T-helper 1 cell treated with Interleukin-12 subunit alpha and Interleukin-12 subunit beta and Interleukin-4 antibody, amounts not matched to agents 30 μg/mL and 1 μg/mL, for 36 hours (primary cell): ENCODE measurements at regions not wholly inside any gene's neighbourhood (a gene's known extent, or its start where the extent isn't known, plus 50 kb on each side); places are given as distances from the start of the nearest gene placed in this dataset.

Experiments used
- H3K27ac Mint-ChIP-seq: one replicate; pipeline ENCODE4 v1.8.0; 2021; ENCODE audit warnings: mild to moderate bottlenecking, mixed read lengths
- H3K27me3 Mint-ChIP-seq: one replicate; pipeline ENCODE4 v1.8.0; 2021; ENCODE audit warnings: low read depth, mixed read lengths
- H3K36me3 Mint-ChIP-seq: one replicate; pipeline ENCODE4 v1.8.0; 2021; ENCODE audit warnings: low read depth, mixed read lengths
- H3K4me1 Mint-ChIP-seq: one replicate; pipeline ENCODE4 v1.8.0; 2021; ENCODE audit warnings: low read depth, mixed read lengths
- H3K4me3 Mint-ChIP-seq: one replicate; pipeline ENCODE4 v1.8.0; 2021; ENCODE audit warnings: mild to moderate bottlenecking, moderate library complexity, mixed read lengths
- H3K9me3 Mint-ChIP-seq: one replicate; pipeline ENCODE4 v1.8.0; 2021; ENCODE audit warnings: mixed read lengths

- H3K27ac Mint-ChIP-seq = no peak overlapping the region
- no peaks in the 10 kb centered on the region for H3K27me3 Mint-ChIP-seq
- H3K9me3 Mint-ChIP-seq = no peaks in the 10 kb centered on the region
- H3K36me3 Mint-ChIP-seq = no peaks in the 10 kb centered on the region
- no peaks in the 10 kb centered on the region for H3K4me1 Mint-ChIP-seq
- no peak overlapping the region for H3K4me3 Mint-ChIP-seq
These were observed 639.7 kb upstream of the AGA start for GRCh38 chr4:178081896-178082295.

GRCh38 chr4:178082906-178083305, 640.7 kb upstream of the AGA start:
- Mint-ChIP-seq H3K27me3 (no peaks in the 10 kb centered on the region), H3K4me3 (no peak overlapping the region), H3K36me3 (no peaks in the 10 kb centered on the region), H3K4me1 (no peaks in the 10 kb centered on the region), H3K27ac (no peak overlapping the region), H3K9me3 (no peaks in the 10 kb centered on the region)

- H3K4me1 Mint-ChIP-seq = no peaks in the 10 kb centered on the region
- H3K27ac Mint-ChIP-seq = no peak overlapping the region
- H3K4me3 Mint-ChIP-seq = no peak overlapping the region
- H3K9me3 Mint-ChIP-seq = peaks cover 4% of the 10 kb centered on the region
- H3K36me3 Mint-ChIP-seq = no peaks in the 10 kb centered on the region
- H3K27me3 Mint-ChIP-seq = no peaks in the 10 kb centered on the region
These were observed 641.7 kb upstream of the AGA start for GRCh38 chr4:178083968-178084367.

GRCh38 chr4:178086320-178086719, 644.1 kb upstream of the AGA start:
- Mint-ChIP-seq H3K27ac (no peak overlapping the region), H3K9me3 (peaks cover 4% of the 10 kb centered on the region), H3K36me3 (no peaks in the 10 kb centered on the region), H3K27me3 (no peaks in the 10 kb centered on the region), H3K4me3 (no peak overlapping the region), H3K4me1 (no peaks in the 10 kb centered on the region)

GRCh38 chr4:178090640-178091411, 648.6 kb upstream of the AGA start:
- Mint-ChIP-seq H3K27me3 (no peaks in the 10 kb centered on the region), H3K4me3 (no peak overlapping the region), H3K36me3 (no peaks in the 10 kb centered on the region), H3K4me1 (no peaks in the 10 kb centered on the region), H3K27ac (no peak overlapping the region), H3K9me3 (peaks cover 4% of the 10 kb centered on the region)

- no peaks in the 10 kb centered on the region for H3K27me3 Mint-ChIP-seq
- H3K27ac Mint-ChIP-seq = no peak overlapping the region
- no peaks in the 10 kb centered on the region for H3K4me1 Mint-ChIP-seq
- H3K9me3 Mint-ChIP-seq = peaks cover under 1% of the 10 kb centered on the region
- no peak overlapping the region for H3K4me3 Mint-ChIP-seq
- H3K36me3 Mint-ChIP-seq = no peaks in the 10 kb centered on the region
These were observed 659.9 kb upstream of the AGA start for GRCh38 chr4:178102139-178102538.

GRCh38 chr4:178105242-178105641, 663.0 kb upstream of the AGA start:
- no peaks in the 10 kb centered on the region for H3K9me3 Mint-ChIP-seq
- H3K4me3 Mint-ChIP-seq = no peak overlapping the region
- no peaks in the 10 kb centered on the region for H3K36me3 Mint-ChIP-seq
- H3K27ac Mint-ChIP-seq = no peak overlapping the region
- H3K27me3 Mint-ChIP-seq = no peaks in the 10 kb centered on the region
- no peaks in the 10 kb centered on the region for H3K4me1 Mint-ChIP-seq

GRCh38 chr4:178136736-178137345, 694.6 kb upstream of the AGA start:
- H3K4me3 Mint-ChIP-seq = no peak overlapping the region
- no peak overlapping the region for H3K27ac Mint-ChIP-seq
- H3K36me3 Mint-ChIP-seq = no peaks in the 10 kb centered on the region
- H3K4me1 Mint-ChIP-seq = no peaks in the 10 kb centered on the region
- no peaks in the 10 kb centered on the region for H3K27me3 Mint-ChIP-seq
- peaks cover 5% of the 10 kb centered on the region for H3K9me3 Mint-ChIP-seq

GRCh38 chr4:178137732-178138471, 695.7 kb upstream of the AGA start:
- Mint-ChIP-seq H3K9me3 (peaks cover 5% of the 10 kb centered on the region), H3K27me3 (no peaks in the 10 kb centered on the region), H3K27ac (no peak overlapping the region), H3K36me3 (no peaks in the 10 kb centered on the region), H3K4me1 (no peaks in the 10 kb centered on the region), H3K4me3 (no peak overlapping the region)

- H3K36me3 Mint-ChIP-seq = no peaks in the 10 kb centered on the region
- no peaks in the 10 kb centered on the region for H3K27me3 Mint-ChIP-seq
- H3K4me3 Mint-ChIP-seq = no peak overlapping the region
- H3K27ac Mint-ChIP-seq = no peak overlapping the region
- peaks cover under 1% of the 10 kb centered on the region for H3K9me3 Mint-ChIP-seq
- no peaks in the 10 kb centered on the region for H3K4me1 Mint-ChIP-seq
These were observed 696.3 kb upstream of the AGA start for GRCh38 chr4:178138491-178138890.

- H3K36me3 Mint-ChIP-seq = no peaks in the 10 kb centered on the region
- H3K9me3 Mint-ChIP-seq = no peaks in the 10 kb centered on the region
These were observed 698.2 kb upstream of the AGA start for GRCh38 chr4:178140326-178140915.

GRCh38 chr4:178142724-178143123, 700.5 kb upstream of the AGA start:
- H3K36me3 Mint-ChIP-seq = no peaks in the 10 kb centered on the region
- no peaks in the 10 kb centered on the region for H3K27me3 Mint-ChIP-seq
- H3K4me3 Mint-ChIP-seq = no peak overlapping the region
- H3K27ac Mint-ChIP-seq = no peak overlapping the region
- no peaks in the 10 kb centered on the region for H3K4me1 Mint-ChIP-seq
- no peaks in the 10 kb centered on the region for H3K9me3 Mint-ChIP-seq

More at GRCh38 chr4:178140326-178140915, 698.2 kb upstream of the AGA start:
- Mint-ChIP-seq H3K27me3 (no peaks in the 10 kb centered on the region), H3K4me3 (no peak overlapping the region), H3K4me1 (no peaks in the 10 kb centered on the region), H3K27ac (no peak overlapping the region)

- Mint-ChIP-seq H3K27ac (no peak overlapping the region), H3K36me3 (no peaks in the 10 kb centered on the region), H3K9me3 (peaks cover 3% of the 10 kb centered on the region), H3K4me3 (no peak overlapping the region), H3K4me1 (no peaks in the 10 kb centered on the region), H3K27me3 (no peaks in the 10 kb centered on the region)
These were observed 705.9 kb upstream of the AGA start for GRCh38 chr4:178148106-178148505.

GRCh38 chr4:178165251-178165950, 723.2 kb upstream of the AGA start:
- Mint-ChIP-seq H3K4me3 (no peak overlapping the region), H3K4me1 (no peaks in the 10 kb centered on the region), H3K27me3 (no peaks in the 10 kb centered on the region), H3K9me3 (peaks cover 19% of the 10 kb centered on the region), H3K36me3 (no peaks in the 10 kb centered on the region), H3K27ac (no peak overlapping the region)
